Activated CD4-positive, alpha-beta T cell treated with anti-CD3 and anti-CD28 coated beads, Interleukin-2, Interleukin-4, amounts not matched to agents 100 ng/mL and 50 ng/mL, durations not matched to agents 16 hours and 8 hours (primary cell): ENCODE measurements at regions not wholly inside any gene's neighbourhood (a gene's known extent, or its start where the extent isn't known, plus 50 kb on each side); places are given as distances from the start of the nearest gene placed in this dataset.
A peak's percentile ranks its signal among the peaks of the same experiment; 100 is the strongest.

ENCODE experiments used
- DNase-seq: peaks from one replicate; pipeline ENCODE4 v3.0.0-alpha.2; 2020; ENCODE audit warnings: low spot score

DNA sequence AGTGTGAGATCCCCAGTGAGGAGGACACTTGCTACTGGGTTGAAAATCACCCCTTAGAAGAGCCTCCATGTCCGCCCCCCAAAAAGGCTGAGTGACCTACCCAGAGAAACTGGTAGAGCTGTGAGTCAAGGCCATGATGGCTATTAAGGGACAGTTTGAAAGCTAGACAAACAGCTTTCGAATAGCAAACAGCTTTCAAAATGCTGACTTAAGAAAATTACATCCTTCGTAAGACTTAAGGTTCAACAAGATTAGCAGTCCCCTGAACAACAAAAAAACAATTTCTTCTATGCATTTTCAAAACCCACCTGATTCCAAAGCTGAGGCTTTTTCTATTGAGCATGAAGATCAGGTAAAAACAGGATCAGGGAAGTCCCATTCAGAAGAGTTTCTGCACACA is 269.7 kb upstream of the SOX2 start:
- DNase-seq, result no peak

GRCh38 chr3:181432992-181433391 is 278.7 kb upstream of the SOX2 start:
- no peak for DNase-seq

GRCh38 chr3:181431748-181432147 is 280.0 kb upstream of the SOX2 start:
- DNase-seq, result no peak

- no peak for DNase-seq
Measured at GRCh38 chr3:181425074-181425473, 286.7 kb upstream of the SOX2 start.

DNA sequence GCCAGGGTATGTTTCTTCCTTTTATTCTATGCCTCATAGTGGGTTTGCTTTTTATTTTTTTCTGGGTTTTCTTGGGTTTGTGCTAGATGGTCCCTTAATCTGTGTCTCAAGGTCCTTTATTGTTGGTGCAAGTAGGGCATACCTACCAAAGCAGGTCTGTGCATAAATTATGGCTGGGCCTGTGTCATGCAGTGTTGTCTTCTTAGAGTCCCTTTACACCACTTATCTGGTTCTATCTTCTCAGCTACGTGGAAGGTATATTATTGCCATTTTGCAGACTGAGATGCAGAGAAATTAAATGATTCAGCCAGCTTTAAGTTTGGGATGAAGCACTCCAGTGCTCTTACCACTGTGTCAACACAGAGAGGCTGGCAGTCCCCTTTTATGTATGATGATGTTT is 293.5 kb upstream of the SOX2 start:
- no peak for DNase-seq

DNA sequence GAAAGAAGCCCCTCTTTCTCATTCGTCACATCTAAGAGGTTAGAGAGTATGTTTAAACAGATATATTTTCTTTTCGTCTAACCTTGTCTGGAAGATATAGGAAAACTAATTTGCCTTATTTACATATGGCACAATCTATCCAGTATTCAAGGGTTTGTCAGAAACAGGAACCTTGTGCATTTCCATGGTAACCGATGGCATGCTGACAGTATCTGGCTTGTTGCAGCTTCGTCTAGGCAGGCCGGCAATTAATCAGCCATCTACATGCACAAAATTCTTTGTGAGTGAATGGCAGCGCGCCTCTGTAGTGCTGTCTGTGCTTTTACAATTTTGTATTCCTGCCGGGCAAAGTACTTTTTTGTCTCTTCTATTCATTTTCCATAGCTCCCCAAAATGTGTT is 294.0 kb upstream of the SOX2 start:
- DNase-seq, result no peak

GRCh38 chr3:181410870-181411269 is 300.9 kb upstream of the SOX2 start:
- no peak for DNase-seq

DNA sequence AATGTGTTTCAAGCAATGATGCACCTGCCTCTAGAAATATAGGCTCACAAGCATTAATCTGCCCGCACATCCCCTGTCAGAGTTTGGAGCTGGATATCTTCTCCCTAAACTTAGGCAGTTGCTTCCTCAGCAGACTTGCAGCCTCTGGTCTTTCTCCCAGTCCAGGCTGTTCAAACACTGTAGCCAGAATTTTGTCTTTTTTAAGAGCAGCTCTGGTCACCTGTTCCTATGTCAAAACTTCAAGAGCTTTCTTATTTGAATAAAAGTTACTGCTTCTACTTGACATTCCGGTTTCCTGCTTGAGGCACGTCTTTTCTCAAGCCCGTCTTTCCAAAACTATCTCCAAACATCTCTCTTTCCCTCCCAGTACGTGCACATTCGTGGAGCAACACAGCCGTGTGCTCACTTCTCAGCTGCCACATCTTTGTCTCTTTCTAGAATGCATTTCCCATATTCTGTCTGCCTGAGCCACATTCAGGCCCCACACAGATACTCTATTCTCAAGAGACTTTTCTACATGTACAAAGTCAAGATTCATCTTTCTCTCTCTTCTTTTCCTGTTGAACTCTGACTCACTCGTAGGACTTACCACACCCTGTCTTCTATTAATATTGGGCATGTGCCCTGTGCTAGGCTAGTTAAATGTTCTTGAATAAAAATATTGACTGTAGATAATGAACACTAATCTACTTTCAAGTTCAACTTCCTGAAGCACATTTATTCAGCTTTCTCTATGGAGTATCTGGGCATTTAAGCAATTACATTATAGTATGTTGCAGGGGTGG is 307.7 kb upstream of the SOX2 start:
- DNase-seq, result no peak

DNA sequence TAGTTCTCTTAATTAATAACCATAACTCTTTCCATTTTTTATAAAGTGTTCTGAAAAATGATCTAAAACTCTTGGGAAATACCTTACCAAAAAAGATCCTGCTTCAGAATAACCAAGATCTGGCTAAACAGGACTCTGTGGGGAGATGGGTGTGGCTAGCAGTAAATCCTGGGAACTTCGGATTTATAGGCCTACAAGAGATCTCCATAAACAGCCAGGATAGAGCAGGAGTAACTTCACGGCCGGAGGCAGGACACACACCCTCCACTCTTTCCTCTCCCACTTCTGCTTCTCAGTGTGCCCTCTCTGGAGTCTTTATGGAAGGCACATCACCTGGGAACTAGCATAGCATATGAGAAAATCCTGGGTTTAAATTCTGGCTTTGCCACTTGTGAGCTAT is 309.4 kb upstream of the SOX2 start:
- DNase-seq, result no peak

DNA sequence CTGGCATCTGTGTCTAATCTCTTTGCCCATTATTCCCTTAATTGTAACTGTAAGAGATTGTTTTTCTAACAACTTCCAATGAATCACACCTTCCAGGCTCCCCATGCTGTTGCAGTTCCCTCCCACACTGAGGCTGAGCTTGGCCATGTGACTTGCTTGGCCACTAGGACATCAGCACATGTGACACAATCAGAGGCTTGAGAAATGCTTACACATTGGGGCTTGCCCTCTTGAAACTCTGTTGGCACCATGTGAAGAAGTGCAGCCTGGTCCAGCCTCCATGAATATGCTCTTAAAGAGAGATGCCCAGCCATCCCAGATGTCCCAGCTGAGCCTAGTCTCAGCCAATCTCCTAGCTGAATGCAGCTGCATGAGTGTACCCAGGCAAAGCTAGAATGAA is 326.8 kb upstream of the SOX2 start:
- no peak for DNase-seq

DNA sequence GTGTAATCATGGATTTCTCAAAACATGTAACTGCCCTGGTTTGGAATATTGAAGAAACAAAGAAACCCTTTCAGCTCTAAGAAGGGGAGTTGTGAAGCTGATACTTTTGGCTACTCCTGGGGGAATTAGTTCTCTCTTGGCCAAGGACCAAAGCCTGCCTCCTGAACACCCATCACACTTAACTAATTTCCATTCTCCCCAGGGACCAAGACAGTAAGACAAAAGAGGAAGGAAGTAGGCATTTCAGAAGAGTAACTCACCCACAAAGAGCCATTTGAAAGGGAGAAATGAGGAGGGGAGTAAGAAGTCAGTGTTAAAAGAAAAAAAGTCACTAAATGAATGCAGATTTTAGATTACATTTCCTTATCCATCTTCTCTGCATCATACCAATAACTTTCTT is 328.0 kb upstream of the SOX2 start:
- DNase-seq, result no peak

DNA sequence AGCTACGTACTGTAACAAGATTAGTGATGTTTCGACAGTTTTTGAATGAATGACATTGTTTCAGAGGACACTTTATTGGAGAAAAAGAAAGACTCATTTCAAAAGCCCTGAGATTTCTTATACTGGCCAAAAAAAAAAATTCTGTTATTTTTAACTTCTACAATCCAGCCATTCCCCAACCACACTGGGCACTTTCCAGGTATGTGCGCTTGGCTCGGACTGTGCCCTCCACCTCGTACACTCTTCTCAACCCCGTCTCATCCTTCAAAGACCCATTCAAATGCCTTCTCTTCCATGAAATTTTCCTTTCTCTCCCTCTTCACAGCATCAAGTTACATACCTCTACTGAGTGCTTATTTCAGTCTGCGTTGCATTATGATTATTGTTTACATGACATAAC is 328.5 kb upstream of the SOX2 start:
- no peak for DNase-seq

GRCh38 chr3:181382656-181383055 is 329.1 kb upstream of the SOX2 start:
- no peak for DNase-seq

- no peak for DNase-seq
Measured at GRCh38 chr3:181379278-181379677, 332.4 kb upstream of the SOX2 start.

- DNase-seq, result no peak
Measured at GRCh38 chr3:181369637-181370036, 342.1 kb upstream of the SOX2 start.

- DNase-seq, result no peak
Measured at GRCh38 chr3:181363231-181363630, 348.5 kb upstream of the SOX2 start.

DNA sequence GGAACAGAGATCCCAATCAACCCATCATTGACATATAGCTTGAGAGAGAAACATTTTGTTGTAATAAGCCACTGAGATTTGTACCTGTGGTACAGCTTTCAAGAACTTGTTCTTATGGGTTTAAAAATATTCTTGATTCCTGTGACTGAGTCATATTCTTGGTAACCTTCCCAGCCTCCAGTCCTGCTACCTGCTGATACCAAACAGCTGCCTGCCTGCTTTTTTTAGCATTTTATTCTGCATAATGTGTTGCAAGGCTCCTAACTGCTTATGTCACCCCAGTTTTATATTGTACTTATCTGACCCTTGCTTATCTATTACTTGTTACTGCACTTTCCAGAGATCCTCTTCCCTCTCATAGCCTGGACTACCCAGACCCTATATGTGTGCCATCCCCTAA is 349.3 kb upstream of the SOX2 start:
- DNase-seq, result no peak

DNA sequence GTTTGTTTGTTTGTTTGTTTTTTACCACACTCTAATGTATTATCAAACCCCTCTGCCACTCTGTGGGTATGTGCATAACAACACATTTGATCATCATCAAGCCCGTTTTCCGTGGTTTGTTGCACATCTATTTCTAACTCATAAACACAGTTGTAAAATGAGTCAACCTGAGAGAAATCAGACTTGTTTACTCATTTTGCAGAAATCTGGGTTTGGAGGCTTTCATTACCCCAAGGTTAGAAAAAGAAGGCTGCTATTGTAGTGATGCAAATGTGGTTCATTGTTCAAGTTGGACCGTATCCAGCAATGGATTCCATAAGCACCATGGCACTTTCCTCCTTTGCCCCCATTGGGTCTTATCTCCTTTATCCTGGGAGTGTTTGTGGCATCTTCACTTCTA is 353.2 kb upstream of the SOX2 start:
- peak; percentile 53 for DNase-seq

DNA sequence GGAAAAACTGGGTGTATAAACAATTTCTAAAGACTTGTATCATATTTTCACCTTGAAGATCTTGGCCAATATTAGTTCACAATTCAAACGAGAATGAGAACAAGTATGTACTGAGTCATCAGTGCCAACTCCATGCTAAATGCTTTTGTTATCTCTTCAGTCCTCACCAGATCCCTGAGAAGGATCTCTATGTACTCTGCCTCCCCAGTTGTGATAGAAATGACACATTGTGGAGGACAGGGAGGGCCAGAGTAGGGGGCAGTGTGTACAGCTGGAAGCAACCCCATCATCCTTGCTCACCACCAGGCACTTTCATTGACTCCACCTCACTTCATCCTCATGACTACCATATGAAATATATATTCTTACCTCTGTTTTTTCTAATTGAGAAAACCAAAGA is 353.7 kb upstream of the SOX2 start:
- no peak for DNase-seq

DNA sequence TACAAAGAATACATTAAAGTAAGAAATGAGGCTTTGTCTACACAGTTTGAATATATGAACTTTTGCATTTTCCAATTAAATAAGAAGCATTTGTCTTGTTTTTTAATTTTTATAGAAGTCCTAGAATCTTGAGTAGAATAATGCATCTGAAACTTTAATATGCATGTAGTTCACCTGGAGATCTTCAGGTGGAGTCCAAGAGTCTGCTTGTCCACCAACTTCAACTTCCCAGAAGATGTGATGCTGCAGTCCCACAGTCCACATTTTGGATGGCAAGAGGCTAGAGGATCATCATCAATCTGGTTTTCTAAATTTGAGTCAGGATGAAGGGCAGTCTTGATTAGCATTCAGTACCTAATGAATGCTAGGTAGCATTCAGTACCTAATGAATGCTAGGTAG is 357.6 kb upstream of the SOX2 start:
- no peak for DNase-seq

- DNase-seq, result no peak
Measured at GRCh38 chr3:181344331-181344730, 354.8 kb upstream of the DNAJC19 start.

DNA sequence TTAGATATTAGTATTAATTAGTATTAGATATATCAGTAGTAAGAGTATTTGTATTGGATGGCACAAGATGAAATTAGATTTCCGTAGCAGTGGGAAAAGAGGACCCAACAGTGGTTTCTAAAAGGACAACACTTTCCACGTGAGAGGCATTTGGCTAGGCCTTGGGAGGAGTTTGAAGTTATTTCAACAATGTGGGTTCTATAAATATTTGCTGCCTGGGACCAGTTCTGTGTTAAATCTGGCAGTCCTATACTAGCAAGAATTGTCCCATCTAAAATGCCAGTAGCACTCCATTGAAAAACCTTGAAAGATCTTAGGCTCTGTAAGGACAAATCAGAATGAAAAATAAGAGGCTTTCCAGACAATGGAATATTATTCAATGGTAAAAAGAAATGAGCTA is 347.1 kb upstream of the DNAJC19 start:
- DNase-seq, result no peak

DNA sequence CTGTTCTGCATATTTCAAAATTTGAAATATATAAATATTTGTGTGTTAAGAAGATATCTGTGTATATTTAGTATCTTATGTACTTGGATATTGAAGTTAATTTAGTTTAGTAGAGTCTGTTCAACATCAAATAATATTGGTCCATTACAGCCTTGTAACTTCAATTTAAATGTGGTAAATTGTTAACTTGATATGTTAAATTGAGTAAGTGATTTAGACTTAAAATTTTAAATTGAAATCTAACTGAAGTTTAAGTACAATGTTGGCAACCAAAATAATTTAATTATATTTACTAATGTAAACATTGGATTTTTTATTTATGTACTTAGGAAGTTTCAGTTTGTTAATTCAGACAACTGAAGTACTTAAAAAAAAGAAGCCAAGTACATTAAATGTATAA is 343.9 kb upstream of the DNAJC19 start:
- no peak for DNase-seq

- DNase-seq, result no peak
Measured at GRCh38 chr3:181330821-181331563, 341.5 kb upstream of the DNAJC19 start.
